ENCODE measurements at regions not wholly inside any gene's neighbourhood (a gene's known extent, or its start where the extent isn't known, plus 50 kb on each side); places are given as distances from the start of the nearest gene placed in this dataset.

DNA sequence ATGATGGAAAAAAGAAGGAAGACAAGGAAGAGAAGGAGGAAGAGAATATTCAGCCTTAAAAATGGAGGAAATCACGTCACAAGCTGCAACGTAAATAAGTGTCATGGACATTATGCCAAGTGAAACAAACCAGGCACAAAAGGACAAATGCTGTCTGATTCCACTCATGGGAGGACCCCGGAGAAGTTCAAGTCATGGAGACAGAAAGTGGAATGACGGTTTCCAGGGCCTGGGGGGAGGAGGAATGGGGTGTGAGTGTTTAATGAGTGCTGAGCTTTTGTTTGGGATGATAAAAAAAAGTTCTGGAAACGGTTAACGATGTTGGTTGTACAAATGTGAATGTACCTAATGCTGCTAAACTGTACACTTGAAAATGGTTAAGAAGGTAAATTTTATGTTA is 439.5 kb downstream of the GADD45G start:
- DNase-seq = no peak

DNA sequence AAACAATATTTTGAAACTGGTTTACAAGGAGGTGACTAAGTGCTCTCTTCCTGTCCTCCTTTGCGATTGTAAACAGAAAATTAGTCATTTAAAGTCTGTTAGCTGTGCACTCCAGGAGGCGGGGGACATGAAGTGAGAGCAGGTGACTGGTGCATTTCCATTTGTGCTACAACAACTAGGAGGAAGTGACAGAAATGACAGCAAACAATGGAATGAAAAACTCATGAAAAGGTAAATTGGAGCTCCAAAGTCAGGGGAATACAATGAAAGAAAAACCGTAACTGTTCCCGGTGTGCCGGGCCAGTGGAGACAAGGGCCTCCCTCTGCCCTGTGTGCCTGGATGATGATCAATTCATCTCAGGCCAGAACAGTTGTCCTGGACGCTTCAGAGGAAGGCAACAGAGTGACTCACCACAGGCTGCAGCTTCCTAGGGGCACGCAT is 439.9 kb downstream of the GADD45G start:
- DNase-seq = no peak

- no peak for DNase-seq
These were observed 441.6 kb downstream of the GADD45G start for GRCh38 chr9:90046317-90046861.

- DNase-seq = no peak
These were observed 443.0 kb downstream of the GADD45G start for GRCh38 chr9:90047828-90048227.

DNA sequence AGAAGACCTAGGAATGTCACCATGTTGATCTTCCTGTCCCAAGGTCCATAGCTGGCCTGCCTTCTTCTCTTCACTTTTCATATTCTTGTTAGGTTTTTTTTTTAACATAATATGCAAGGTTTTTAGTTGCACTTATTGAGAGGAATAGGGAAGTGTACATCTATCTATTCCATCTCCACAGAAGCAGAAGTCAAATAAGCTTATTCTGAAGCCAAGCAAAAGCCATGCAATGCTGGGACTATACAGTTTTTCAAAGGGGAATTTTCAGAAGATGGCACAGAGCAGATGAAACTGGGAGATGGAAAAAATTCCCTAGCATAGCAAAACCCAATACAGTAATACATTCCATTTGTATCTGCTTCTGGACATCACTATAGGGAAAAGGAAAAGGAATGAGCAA is 447.6 kb downstream of the GADD45G start:
- DNase-seq = no peak

GRCh38 chr9:90053027-90053426 is 448.2 kb downstream of the GADD45G start:
- no peak for DNase-seq

DNA sequence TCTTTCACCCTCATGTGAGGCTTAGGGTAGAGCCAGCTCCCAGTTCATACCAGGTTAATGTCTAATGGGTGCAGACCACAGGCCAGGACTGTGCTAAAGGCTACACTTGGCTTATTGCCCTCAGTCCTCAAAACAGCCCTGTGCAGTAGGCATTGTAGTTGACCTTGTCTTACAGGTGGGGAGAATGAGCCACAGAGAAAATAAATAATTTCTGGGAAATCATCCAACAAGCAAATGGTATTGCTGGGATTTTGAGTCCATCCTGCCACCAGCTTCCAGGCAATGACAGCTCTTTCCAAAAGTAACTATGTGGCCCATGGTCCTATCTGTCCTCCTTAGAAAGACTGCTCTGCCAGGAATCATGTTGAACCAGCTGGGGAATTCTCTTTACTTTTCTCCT is 450.0 kb downstream of the GADD45G start:
- DNase-seq = no peak

- no peak for DNase-seq
These were observed 450.4 kb downstream of the GADD45G start for GRCh38 chr9:90055226-90055625.

DNA sequence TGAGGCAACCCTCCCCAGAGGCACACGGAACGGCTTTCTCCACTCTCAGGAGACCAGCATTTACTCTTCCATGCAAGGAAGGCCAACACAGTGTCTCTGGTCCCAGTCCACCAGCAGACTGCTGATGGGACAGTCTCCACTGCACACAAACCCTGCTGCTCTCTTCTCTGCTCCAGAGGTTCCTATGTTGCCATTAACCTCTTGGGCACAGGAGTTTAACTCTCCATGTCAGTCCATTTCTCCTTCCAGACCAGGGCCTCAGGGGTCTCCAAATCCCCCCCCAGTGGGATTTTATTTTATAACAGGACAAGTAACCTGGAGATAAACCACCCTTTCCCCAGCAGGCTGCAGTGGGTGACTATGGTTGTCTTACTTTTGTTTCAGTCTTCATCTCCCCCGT is 452.5 kb downstream of the GADD45G start:
- DNase-seq = no peak

- no peak for DNase-seq
These were observed 453.5 kb downstream of the GADD45G start for GRCh38 chr9:90058182-90058763.

- no peak for DNase-seq
These were observed 454.6 kb downstream of the GADD45G start for GRCh38 chr9:90059436-90059835.

DNA sequence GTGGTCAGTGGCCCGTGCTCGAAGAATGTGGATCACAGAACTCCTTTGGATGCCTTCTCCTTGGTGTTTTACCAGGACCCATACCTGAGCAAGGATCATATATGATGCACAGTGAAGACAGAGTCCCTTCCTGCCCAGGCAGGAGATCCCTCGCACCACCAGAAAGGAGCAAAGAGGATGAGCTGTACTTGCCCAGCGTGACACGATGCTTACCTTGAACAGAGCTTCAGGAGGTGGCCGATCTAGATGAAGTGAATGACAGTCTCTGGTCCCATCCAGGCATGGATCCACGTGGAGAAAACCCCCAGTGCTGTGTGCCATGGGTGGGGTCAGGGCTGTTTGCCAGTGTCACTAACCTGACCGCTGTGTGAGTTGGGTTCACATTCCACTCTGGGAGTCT is 455.4 kb downstream of the GADD45G start:
- no peak for DNase-seq

DNA sequence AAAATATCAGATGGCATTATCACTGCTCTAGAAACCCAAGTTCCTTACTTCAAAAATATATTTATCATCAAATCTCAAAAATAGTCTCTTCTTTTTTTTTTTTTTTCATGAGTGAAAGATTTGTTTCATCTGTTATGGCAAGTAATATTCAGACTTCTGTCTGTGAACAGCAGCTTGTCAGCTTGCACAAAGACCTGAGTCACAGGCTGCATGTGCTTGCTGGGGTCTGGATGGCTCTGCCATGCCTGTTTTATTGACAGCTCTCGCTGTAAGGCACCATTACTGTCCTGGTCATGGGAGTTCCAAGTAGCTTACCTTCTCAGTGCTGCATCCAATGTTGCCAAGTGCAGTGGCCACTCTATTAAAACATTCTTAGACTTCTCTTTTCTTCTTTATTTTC is 456.4 kb downstream of the GADD45G start:
- DNase-seq = no peak

DNA sequence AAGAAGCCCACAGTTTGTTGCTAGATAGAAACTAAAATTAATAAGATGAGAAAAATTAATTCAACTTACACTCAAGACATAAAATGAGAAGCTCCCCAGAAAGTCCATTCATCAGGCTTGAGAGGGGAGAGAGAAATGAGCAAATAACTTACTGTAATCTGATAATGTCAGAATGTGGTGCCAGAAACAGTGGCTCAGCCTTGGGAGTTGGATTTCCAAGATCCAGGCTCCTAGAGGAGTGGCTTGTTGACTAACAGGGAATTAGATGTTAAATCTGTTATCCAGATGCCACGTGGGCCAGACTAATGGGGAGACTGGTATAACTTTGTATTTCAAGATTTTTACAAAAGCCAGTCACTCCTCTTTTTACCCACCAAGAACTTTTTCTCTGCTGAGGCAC is 458.2 kb downstream of the GADD45G start:
- DNase-seq = no peak

- DNase-seq = no peak
These were observed 459.4 kb downstream of the GADD45G start for GRCh38 chr9:90064248-90064647.

DNA sequence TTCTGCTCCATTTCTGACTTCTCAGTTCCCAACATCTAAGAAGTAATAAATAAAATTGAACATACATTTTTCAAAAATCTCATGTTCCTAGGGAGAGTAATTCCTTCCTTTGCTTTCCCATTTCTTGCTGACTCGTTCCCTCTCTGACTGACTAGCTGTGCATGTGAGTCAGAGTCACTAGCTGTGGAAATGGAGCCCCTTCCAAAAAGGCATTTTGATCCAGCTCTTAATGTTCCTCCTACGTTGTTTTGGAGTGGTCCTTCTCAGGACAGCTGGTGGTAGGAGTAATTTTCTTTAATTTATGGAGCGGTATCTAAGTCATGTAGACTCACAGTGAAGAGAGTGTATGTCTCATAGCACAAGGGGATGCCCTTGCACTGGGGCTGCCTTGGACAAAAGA is 460.2 kb downstream of the GADD45G start:
- DNase-seq = no peak

DNA sequence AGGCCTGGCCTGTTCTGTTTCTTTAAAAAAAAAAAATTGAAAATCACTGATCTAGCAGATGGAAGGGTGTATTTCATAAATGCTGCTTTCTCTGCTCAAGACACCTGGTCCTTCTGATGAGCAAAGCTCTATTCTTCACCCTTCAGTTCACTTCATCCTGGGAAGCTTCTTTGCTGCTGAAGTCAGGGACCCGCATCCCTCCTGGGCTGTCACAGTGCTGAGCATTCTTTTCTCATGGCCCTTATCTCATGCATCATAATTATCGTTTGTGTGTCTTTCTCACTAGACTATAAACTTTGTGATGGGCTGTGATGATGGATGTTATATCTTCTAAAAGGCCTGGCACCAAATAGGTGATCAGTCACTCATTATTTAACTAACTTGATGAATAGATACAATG is 461.0 kb downstream of the GADD45G start:
- no peak for DNase-seq

DNA sequence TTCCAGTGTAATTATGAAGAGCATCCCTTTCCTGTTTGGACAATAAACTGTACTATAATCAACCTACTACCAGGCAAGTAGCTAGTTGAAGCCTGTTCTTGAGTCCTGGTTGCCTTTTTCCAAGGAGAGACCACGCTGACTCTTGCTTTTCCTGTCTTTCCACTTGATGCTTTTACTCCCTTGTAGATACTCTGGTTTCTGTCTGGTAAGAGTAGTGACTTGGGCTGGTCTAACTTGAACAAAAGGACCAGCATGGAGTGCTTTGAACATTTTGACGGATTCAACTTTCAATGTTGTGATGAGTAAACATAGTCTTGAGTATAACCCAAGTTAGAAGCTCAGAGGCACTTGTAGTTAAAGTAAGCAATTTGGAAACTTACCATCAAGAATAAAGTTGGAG is 464.3 kb downstream of the GADD45G start:
- DNase-seq = no peak

DNA sequence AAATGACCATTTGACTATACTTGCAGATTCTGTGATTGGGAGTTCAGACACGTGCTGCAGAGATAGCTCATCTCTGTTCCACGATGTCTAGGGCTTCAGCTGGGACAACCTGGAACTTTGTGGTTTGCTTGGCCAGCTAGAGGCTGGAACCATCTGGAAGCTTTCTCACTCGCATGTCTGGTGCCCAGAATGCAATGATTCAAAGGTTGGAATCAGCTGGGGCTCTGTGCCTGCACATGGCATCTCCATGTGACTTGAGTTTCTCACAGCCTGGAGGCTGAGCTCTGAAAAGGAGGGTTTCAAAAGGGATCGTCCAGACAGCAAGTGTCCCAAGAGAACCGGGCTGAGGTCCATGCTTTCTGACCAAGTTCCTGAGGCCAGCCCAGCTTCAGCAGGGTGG is 465.2 kb downstream of the GADD45G start:
- no peak for DNase-seq

DNA sequence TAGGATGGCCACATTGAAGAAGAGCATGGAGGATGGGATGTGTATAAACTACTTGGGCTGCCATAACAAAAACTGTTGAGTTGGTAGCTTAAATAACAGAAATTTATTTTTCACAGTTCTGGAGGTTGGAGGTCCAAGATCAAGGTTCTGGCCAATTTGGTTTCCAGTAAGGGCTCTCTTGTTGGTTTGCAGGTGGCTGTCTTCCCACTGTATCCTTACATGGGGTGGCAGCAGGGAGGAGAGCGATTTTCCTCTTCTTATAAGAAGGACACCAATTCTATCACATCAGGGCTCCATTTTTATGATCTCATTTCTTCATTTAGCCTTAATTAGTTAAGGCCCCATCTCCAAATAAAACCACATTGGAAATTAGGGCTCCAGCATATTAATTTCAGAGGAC is 465.7 kb downstream of the GADD45G start:
- no peak for DNase-seq

- DNase-seq = no peak
These were observed 466.3 kb downstream of the GADD45G start for GRCh38 chr9:90070931-90071660.

DNA sequence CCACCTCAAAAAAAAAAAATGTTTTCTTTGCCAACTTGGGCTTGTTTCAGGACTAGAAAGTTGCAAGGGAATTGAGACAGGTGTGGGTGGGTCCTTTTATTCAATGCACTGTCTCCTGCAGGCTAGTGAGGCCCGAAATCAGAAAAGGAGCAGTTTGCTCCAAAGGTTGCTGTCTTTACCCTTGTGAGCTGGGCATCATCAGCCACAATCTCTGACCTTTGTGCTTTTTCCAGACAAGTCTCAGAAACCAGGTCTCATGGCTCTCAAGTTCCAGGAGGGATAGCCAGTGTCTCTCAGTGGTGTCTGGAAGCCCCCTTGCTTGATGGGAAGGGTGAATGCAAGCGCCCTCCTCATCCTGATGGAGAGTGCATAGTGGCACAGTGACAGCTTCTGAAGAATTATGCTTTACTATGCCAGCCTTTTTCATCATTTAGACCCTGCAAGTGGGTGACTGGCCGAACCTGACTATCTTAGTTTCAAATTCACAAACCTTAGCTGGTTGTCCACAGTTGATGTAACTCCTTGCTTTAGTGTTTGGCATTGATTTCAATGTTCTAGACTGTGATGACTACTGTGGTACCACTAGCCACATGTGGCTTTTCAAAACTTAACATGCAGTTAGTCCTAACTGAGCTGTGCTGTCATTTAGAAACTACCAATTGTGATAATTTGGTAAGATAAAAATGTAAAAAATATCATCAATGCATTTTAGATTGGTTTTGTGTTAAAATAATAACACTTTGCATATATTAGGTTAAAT is 468.6 kb downstream of the GADD45G start:
- no peak for DNase-seq

DNA sequence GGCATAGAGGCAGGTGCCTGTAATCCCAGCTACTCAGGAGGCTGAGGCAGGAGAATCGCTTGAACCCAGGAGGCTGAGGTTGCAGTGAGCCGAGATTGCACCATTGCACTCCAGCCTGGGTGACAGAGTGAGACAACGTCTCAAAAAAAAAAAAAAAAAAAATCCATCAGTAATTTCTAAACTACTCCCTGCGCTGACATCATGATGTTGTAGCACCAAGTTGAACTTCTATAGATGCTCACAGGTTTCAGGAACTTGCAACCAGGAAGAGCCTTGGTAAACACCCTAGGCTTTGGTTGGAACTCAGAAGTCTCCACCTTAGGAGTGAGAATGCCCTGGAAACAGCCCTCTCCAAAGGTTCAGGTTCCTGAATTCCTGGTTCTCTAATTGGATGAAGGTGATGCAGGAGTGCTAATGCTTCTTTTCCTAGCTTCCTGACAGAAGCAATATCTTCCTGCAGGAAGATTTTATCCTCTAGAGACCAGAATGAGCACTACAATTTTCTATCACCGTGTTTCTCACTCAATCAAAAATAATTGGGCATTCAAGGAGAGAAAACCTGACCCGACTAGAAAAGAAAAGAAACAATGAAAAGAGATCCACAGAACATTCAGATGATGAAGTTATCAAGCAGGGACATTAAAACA is 469.6 kb downstream of the GADD45G start:
- DNase-seq = no peak

Data from midbrain (tissue), 1 donor.